ENCODE measurements at regions not wholly inside any gene's neighbourhood (a gene's known extent, or its start where the extent isn't known, plus 50 kb on each side); places are given as distances from the start of the nearest gene placed in this dataset.
"Not testable (repeated sequence)": the region's sequence is repeated elsewhere in the genome, so short reads cannot be mapped to it uniquely, and the experiment has no call there.

DNA sequence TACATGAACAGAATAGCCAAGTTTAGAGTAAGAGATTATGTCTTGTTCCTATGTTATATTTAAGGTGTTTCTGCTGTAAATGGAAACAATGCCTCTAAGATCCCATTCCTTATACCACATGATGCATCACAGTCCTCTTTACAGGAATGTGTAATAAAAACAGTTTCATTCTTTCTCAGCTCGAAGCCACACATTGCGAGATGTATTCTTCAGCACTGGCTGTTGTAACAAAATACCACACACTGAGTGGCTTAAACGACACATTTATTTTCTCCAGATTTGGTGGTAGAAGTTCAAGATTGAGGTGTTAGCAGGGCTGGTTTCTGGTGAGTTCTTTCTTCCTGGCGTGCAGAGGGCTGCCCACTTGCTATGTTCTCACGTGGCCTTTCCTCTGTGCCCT, 246.2 kb downstream of the SOCS6 start:
- peaks cover 7% of the 10 kb centered on the region for H3K9me3 ChIP-seq
- no peaks in the 10 kb centered on the region for H3K36me3 ChIP-seq
- H3K4me1 ChIP-seq = no peaks in the 10 kb centered on the region
- TF ChIP-seq EP300 (IDR thresholded peaks at IDR 0.05) (no peak), POLR2A (IDR thresholded peaks at IDR 0.05) (no peak), POLR2AphosphoS5 (IDR thresholded peaks at IDR 0.05) (no peak), CTCF (IDR thresholded peaks at IDR 0.05) (no peak)
- 73% methylated on average over 5 of the region's 5 CpGs for WGBS
- no peak for DNase-seq (ENCODE audit: low spot score in 2 of 2)
- no peak overlapping the region for H3K27ac ChIP-seq
- no peaks in the 10 kb centered on the region for H3K27me3 ChIP-seq
- H3K4me3 ChIP-seq = no peak overlapping the region

- not testable (repeated sequence) for DNase-seq (ENCODE audit: low spot score in 2 of 2); H3K9me3 ChIP-seq; H3K36me3 ChIP-seq; H3K27me3 ChIP-seq; H3K4me3 ChIP-seq; H3K27ac ChIP-seq; H3K4me1 ChIP-seq
- 100% methylated on average over 1 of the region's 1 CpG for WGBS
Observed at GRCh38 chr18:70525322-70525721, 236.5 kb downstream of the SOCS6 start.

- H3K27me3 ChIP-seq = no peaks in the 10 kb centered on the region
- no peak for DNase-seq (ENCODE audit: low spot score in 2 of 2)
- no peak overlapping the region for H3K27ac ChIP-seq
- H3K9me3 ChIP-seq = no peaks in the 10 kb centered on the region
- H3K4me1 ChIP-seq = no peaks in the 10 kb centered on the region
- WGBS = 79% methylated on average over 3 of the region's 3 CpGs
- no peaks in the 10 kb centered on the region for H3K36me3 ChIP-seq
- no peak overlapping the region for H3K4me3 ChIP-seq
- TF ChIP-seq POLR2AphosphoS5 (IDR thresholded peaks at IDR 0.05) = no peak
- no peak for TF ChIP-seq POLR2A (IDR thresholded peaks at IDR 0.05)
- no peak for TF ChIP-seq CTCF (IDR thresholded peaks at IDR 0.05)
- TF ChIP-seq EP300 (IDR thresholded peaks at IDR 0.05) = no peak
Observed at GRCh38 chr18:70523792-70524182, 234.9 kb downstream of the SOCS6 start.

GRCh38 chr18:70523035-70523791, 234.4 kb downstream of the SOCS6 start:
- Histone ChIP-seq H3K4me3 (no peak overlapping the region), H3K36me3 (no peaks in the 10 kb centered on the region), H3K4me1 (no peaks in the 10 kb centered on the region), H3K27me3 (no peaks in the 10 kb centered on the region), H3K27ac (no peak overlapping the region), H3K9me3 (no peaks in the 10 kb centered on the region)
- TF ChIP-seq POLR2A (IDR thresholded peaks at IDR 0.05) (no peak), CTCF (IDR thresholded peaks at IDR 0.05) (no peak), POLR2AphosphoS5 (IDR thresholded peaks at IDR 0.05) (no peak), EP300 (IDR thresholded peaks at IDR 0.05) (no peak)
- no peak for DNase-seq (ENCODE audit: low spot score in 2 of 2)
- WGBS = 68% methylated on average over 7 of the region's 7 CpGs

- Histone ChIP-seq H3K36me3 (no peaks in the 10 kb centered on the region), H3K9me3 (no peaks in the 10 kb centered on the region), H3K4me1 (no peaks in the 10 kb centered on the region), H3K4me3 (no peak overlapping the region), H3K27me3 (no peaks in the 10 kb centered on the region), H3K27ac (no peak overlapping the region)
- 69% methylated on average over 5 of the region's 5 CpGs for WGBS
- DNase-seq (ENCODE audit: low spot score in 2 of 2) = no peak
- TF ChIP-seq POLR2A (IDR thresholded peaks at IDR 0.05) = no peak
Observed at GRCh38 chr18:70522183-70522680, 233.4 kb downstream of the SOCS6 start.

GRCh38 chr18:70520867-70521266, 232.0 kb downstream of the SOCS6 start:
- no peak for DNase-seq (ENCODE audit: low spot score in 2 of 2)
- H3K4me1 ChIP-seq = no peaks in the 10 kb centered on the region
- no peaks in the 10 kb centered on the region for H3K36me3 ChIP-seq
- no peaks in the 10 kb centered on the region for H3K9me3 ChIP-seq
- 52% methylated on average over 1 of the region's 1 CpG for WGBS
- H3K27me3 ChIP-seq = no peaks in the 10 kb centered on the region
- H3K27ac ChIP-seq = no peak overlapping the region
- H3K4me3 ChIP-seq = no peak overlapping the region
- no peak for TF ChIP-seq EP300 (IDR thresholded peaks at IDR 0.05)
- TF ChIP-seq POLR2AphosphoS5 (IDR thresholded peaks at IDR 0.05) = no peak
- TF ChIP-seq CTCF (IDR thresholded peaks at IDR 0.05) = no peak
- no peak for TF ChIP-seq POLR2A (IDR thresholded peaks at IDR 0.05)

Data from suprapubic skin (tissue), 4 donors.